ENCODE measurements at regions not wholly inside any gene's neighbourhood (a gene's known extent, or its start where the extent isn't known, plus 50 kb on each side); places are given as distances from the start of the nearest gene placed in this dataset.

- TF ChIP-seq CTCF (IDR thresholded peaks at IDR 0.05; ENCODE audit: low read depth, low read length): no peak
- no peak for TF ChIP-seq MYC (IDR thresholded peaks at IDR 0.05; ENCODE audit: low read depth, low read length)
- TF ChIP-seq MAX (IDR thresholded peaks at IDR 0.05; ENCODE audit: low read depth, low read length): no peak
- no peak for TF ChIP-seq POLR2A (IDR thresholded peaks at IDR 0.05; ENCODE audit: extremely low read depth, insufficient read length)
- DNase-seq (ENCODE audit: low read depth): no peak
- H3K4me3 ChIP-seq (ENCODE audit: low read depth, low read length): no peak overlapping the region
Observed at GRCh38 chr17:79233916-79234551, 159.4 kb downstream of the ENGASE start.

GRCh38 chr17:79232957-79233356, 158.3 kb downstream of the ENGASE start:
- H3K4me3 ChIP-seq (ENCODE audit: low read depth, low read length): no peak overlapping the region
- TF ChIP-seq MAX (IDR thresholded peaks at IDR 0.05; ENCODE audit: low read depth, low read length) (no peak), POLR2A (IDR thresholded peaks at IDR 0.05; ENCODE audit: extremely low read depth, insufficient read length) (no peak), CTCF (IDR thresholded peaks at IDR 0.05; ENCODE audit: low read depth, low read length) (no peak), MYC (IDR thresholded peaks at IDR 0.05; ENCODE audit: low read depth, low read length) (no peak)
- no peak for DNase-seq (ENCODE audit: low read depth)

- DNase-seq (ENCODE audit: low read depth): no peak
- no peak for TF ChIP-seq MAX (IDR thresholded peaks at IDR 0.05; ENCODE audit: low read depth, low read length)
- TF ChIP-seq CTCF (IDR thresholded peaks at IDR 0.05; ENCODE audit: low read depth, low read length): no peak
- TF ChIP-seq MYC (IDR thresholded peaks at IDR 0.05; ENCODE audit: low read depth, low read length): no peak
- no peak for TF ChIP-seq POLR2A (IDR thresholded peaks at IDR 0.05; ENCODE audit: extremely low read depth, insufficient read length)
- no peak overlapping the region for H3K4me3 ChIP-seq (ENCODE audit: low read depth, low read length)
Observed at GRCh38 chr17:79231766-79232287, 157.2 kb downstream of the ENGASE start.

GRCh38 chr17:79230576-79230975, 156.0 kb downstream of the ENGASE start:
- no peak for TF ChIP-seq POLR2A (IDR thresholded peaks at IDR 0.05; ENCODE audit: extremely low read depth, insufficient read length)
- TF ChIP-seq CTCF (IDR thresholded peaks at IDR 0.05; ENCODE audit: low read depth, low read length): no peak
- no peak for TF ChIP-seq MYC (IDR thresholded peaks at IDR 0.05; ENCODE audit: low read depth, low read length)
- TF ChIP-seq MAX (IDR thresholded peaks at IDR 0.05; ENCODE audit: low read depth, low read length): no peak
- no peak overlapping the region for H3K4me3 ChIP-seq (ENCODE audit: low read depth, low read length)
- no peak for DNase-seq (ENCODE audit: low read depth)

GRCh38 chr17:79226037-79226436, 151.4 kb downstream of the ENGASE start:
- no peak for TF ChIP-seq MYC (IDR thresholded peaks at IDR 0.05; ENCODE audit: low read depth, low read length)
- TF ChIP-seq MAX (IDR thresholded peaks at IDR 0.05; ENCODE audit: low read depth, low read length): no peak
- no peak for TF ChIP-seq POLR2A (IDR thresholded peaks at IDR 0.05; ENCODE audit: extremely low read depth, insufficient read length)
- no peak for TF ChIP-seq CTCF (IDR thresholded peaks at IDR 0.05; ENCODE audit: low read depth, low read length)
- no peak overlapping the region for H3K4me3 ChIP-seq (ENCODE audit: low read depth, low read length)
- DNase-seq (ENCODE audit: low read depth): no peak
